Stimulated activated CD4-positive, alpha-beta T cell treated with anti-CD3 and anti-CD28 coated beads, Interleukin-15, amount 100 ng/mL, for 1 hour (primary cell): ENCODE measurements at regions not wholly inside any gene's neighbourhood (a gene's known extent, or its start where the extent isn't known, plus 50 kb on each side); places are given as distances from the start of the nearest gene placed in this dataset.

Experiments
- DNase-seq, 2 donors: peaks; one replicate each; pipeline ENCODE4 v3.0.0-alpha.2; 2020; ENCODE audit warnings: low read depth in 1 of 2, low spot score in 1 of 2

- DNase-seq: no peak
Measured at GRCh38 chr12:107271523-107271922, 178.2 kb upstream of the CRY1 start.

DNA sequence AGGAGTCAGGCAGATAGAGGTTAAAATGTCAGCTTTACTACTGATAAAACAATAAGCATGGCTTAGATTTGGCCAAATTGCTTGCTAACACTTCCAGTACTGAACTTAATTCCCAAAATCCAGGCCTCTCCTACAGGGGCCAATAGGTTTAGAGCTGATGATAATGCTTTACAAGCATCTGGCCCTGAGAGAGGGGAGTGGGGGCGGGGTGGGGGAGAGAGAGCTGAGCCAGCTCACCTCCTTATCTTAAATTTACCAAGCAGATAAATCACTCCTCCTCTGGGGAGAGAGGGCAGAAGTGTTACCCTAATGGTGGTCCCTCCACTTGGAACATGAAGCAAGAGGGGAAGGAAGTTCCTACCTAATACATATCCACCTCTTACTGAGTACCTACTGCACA lies 182.2 kb upstream of the CRY1 start:
- no peak for DNase-seq

DNA sequence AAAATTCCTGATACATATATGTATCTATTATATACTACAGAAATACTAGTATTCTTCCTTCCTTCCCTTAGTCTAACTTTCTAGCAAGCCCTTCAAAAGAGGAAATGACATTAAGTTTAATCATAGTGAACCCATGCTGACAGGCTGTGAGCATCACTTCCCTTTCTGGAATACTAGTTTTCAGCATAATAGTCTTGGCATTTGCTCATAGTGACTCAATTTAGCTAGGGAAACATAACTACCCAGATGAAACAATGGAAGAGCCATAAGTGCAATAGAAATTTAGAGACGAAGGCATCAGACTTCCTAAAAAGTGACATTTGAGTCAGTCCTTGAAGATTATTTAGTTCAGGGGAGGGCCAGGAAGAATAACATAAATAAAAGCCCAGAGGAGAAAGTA lies 184.5 kb upstream of the CRY1 start:
- DNase-seq: no peak

GRCh38 chr12:107282628-107283027 lies 189.3 kb upstream of the CRY1 start:
- no peak for DNase-seq

GRCh38 chr12:107283652-107284051 lies 190.3 kb upstream of the CRY1 start:
- no peak for DNase-seq

GRCh38 chr12:107284692-107285091 lies 191.3 kb upstream of the CRY1 start:
- DNase-seq: no peak

DNA sequence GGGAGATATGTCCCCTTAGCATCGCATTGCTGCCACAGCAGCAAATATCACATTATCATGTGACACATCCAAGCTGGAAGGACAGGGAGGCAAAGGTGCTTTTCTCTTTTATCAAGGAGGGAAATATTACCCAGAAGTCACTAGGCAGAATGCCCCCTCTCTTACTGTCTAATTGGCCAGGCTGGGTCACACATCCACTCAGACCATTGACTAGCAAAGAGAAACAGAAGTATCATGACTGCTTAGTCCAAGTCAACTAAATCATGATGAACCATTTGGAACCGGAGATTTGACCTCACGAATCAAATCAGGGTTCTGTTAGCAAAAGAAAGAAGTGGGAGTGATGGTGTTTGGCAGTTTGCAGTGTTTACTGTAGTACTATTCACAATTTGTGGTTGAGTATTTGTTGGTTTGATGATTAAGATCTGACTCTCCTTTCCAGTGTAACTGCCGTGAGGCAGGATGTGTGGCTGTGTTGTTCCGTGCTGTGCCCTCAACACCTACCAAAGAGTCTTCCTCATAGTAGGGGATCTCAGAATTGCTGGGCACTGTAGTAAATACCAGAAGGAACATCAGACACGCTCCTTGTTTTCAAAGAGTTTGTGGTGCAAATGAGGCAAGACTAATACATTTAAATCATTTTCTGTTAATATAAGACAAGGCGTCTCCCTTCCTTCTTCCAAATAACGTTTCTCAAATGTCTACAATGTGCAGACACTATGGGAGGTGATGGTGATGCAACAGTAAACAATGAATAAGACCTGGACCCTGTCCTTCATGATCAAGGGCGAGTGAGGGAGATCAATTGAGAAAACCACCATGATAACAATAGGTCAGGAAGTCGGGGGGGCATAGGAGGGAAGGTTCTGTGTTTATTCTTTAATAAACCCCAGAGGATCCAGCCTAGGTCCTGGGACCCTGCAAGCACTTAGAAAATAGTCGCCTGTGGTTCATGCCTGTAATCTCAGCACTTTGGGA lies 194.4 kb upstream of the CRY1 start:
- no peak for DNase-seq

DNA sequence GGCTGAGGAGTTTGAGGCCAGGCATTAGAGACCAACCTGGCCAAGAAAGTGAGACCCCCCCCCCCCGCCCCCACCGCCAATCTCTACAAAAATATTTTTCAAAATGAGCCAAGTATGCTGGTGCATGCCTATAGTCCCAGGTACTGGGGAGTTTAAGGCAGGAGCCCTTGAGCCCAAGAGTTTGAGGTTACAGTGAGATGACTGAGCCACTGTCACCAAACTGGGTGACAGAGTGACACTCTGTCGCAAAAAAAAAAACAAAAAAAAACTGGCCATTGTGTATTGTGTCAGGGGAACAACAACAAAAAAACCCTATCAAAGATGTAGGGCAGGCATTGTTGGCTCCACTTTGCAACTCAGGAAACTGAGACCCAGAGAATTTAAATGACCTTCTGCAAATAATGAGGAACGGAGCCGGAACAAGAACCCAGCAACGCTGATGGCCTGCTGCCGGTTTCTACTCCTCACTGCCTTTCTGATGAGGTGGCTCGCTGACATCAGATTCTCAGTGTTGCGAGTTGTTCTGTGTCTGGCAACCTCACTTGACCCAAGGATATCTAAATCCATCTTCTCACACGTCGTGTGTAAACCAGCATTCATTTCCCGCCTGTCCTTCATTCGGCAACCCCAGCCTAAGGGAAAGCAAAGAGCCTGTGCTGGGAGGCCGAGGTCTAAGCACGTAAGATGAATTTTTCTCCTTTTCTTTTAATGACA lies 195.2 kb upstream of the CRY1 start:
- no peak for DNase-seq

- DNase-seq: no peak
Measured at GRCh38 chr12:107291018-107291417, 197.7 kb upstream of the CRY1 start.

- no peak for DNase-seq
Measured at GRCh38 chr12:107296681-107297089, 203.3 kb upstream of the CRY1 start.

GRCh38 chr12:107302649-107303341 lies 209.4 kb upstream of the CRY1 start:
- no peak for DNase-seq

DNA sequence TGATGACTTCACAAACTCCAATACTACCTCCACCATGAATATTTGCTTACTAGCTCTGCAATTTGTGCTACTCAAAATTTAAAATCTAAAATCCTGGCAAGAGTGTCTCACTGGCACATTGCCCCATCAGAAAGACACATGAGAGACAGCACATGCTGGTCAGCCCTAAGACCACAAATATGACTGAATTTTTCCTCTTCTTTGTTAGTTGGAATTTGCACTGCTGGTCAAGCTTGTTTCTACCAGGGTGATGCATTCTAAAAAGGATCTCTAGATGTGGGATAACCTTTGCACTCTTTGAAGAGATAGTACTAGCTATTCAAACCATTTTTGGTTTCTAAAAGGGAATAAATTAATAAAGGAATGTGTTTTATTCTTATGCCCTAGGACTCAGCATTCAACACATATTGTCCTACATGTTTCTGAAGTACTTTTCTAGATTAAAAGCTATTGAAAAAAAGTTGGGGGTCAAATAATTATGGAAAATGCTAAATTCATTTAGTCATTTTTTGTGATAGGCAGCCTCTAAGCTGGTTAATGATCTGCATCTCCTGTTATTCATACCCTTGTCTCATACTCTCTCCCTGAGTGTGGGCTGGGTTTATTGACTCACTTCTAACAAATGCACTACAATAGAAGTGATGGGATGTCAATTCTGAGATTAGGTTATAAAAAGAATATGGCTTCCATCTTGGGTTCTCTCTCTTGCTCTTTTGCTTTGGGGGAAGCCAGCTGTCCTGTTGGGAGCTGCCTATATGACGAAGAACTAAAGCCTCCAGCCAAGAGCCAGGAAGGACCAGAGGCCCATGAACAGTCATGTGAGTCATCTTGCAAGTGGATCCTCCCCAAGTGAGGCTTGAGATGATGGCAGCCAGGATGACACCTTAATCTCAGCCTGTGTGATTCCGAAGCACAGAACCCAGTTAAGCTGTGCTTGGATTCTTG lies 211.5 kb upstream of the CRY1 start:
- no peak for DNase-seq

GRCh38 chr12:107306141-107306659 lies 212.9 kb upstream of the CRY1 start:
- DNase-seq: no peak

GRCh38 chr12:107308310-107308709 lies 215.0 kb upstream of the CRY1 start:
- no peak for DNase-seq

DNA sequence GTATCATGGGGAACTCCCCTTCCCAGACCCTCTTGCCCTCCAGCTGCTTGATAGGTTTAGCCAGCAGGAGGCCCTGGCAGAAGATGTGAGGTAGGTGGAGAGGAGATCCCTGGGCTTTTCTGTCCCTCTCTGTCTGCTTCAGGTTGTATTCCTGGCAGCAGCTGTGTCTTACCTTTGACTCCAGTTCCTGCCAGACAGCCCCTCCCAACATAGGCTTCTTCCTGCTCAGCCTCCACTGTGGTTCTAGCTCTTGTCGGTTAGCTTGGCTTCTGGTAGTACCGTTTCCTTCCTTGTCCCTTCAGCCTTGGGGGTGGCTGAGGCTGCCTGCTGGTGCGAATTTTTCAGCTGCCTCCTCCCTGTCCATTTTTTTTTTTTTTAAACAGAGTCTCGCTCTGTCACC lies 215.7 kb upstream of the CRY1 start:
- DNase-seq: no peak

- DNase-seq: no peak
Measured at GRCh38 chr12:107310621-107311020, 217.3 kb upstream of the CRY1 start.

DNA sequence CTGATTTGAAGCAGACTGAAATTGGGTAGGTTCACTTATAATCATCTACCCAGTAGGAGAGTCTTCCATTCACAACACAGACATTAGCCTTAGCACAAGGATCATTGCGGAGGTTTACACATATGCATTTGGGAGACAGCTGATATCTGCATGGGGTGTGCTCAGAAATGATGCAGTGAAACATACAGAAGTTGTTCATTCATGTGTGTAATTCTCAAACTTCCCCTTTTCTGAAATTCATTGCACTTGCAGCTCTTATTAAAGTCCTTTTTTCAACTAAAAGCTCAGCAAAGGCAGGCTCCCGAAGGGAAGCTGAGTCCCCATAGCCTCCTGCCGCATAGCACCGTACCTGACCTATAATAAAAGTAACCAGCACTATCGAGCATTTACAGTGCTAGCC lies 218.3 kb upstream of the CRY1 start:
- no peak for DNase-seq

DNA sequence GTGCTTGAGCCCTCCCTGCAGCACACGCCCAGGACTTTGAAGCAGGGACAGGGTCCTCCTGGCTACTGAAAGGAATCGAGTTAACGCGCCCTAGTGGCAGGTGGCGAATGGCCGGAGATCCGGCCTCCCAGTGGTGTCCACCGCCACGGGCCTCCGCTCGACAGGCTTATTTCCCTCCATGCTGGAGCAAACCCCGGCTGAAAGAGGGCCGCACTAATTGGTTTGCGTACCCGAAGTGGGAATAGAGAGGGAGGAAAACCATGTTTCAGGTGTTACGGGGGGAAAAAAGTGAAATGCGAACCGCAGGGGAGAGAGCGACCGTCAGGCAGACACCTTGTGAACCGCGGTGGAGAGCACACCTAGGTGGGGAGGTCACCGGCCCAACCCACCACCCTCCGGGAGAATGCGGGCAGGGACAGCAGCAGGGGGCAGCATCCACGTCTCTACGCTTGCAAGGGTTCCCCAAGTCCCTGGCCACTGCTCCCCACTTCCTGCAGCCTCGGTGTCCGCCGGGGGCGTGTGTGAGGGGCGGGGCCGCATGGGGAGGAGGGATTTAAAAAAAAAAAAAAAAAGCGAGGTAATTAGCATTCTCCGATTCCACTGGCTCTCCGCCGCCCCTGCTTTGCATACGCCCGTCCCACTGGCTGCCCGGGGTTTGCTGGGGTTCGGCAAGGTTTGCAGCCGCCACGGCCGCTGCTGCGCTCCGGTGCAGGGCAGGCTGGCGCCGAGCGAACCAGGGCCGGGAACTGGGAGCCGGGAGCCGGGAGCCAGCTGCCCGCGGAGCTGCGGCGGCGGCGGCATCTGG lies 224.6 kb upstream of the CRY1 start:
- DNase-seq: peak; percentile 64 to 68

- DNase-seq: no peak
Measured at GRCh38 chr12:107318556-107318805, 225.1 kb upstream of the CRY1 start.
